ENCODE measurements at regions not wholly inside any gene's neighbourhood (a gene's known extent, or its start where the extent isn't known, plus 50 kb on each side); places are given as distances from the start of the nearest gene placed in this dataset.
A peak's percentile ranks its signal among the peaks of the same experiment; 100 is the strongest.

- Histone ChIP-seq H3K4me1 (peaks cover 33% of the 10 kb centered on the region), H3K4me3 (no peak overlapping the region), H3K27me3 (no peaks in the 10 kb centered on the region), H3K9me3 (no peaks in the 10 kb centered on the region), H3K27ac (no peak overlapping the region), H3K36me3 (replicated peaks in 1 of 2; ENCODE audit: insufficient read depth in 1 of 2, low read depth in 2 of 2) (no peaks in the 10 kb centered on the region)
- WGBS, 2 donors = 82 to 85% methylated on average over 2 of the region's 2 CpGs
- no peak for DNase-seq
- ATAC-seq = no peak
- intact Hi-C loops (cut with DNase I) = no loop called here
- TF ChIP-seq CTCF (IDR thresholded peaks at IDR 0.05) = no peak
Measured at GRCh38 chr2:236993286-236993685, 92.4 kb upstream of the COPS8 start.

GRCh38 chr2:236994361-236994760 is 91.3 kb upstream of the COPS8 start:
- intact Hi-C loops (cut with DNase I) = no loop called here

GRCh38 chr2:236997069-236997715 is 88.5 kb upstream of the COPS8 start:
- peak overlapping the region in 3 of 4 donors; percentile 48 to 78 (median 78) for H3K27ac ChIP-seq

More at GRCh38 chr2:236994361-236994760, 91.3 kb upstream of the COPS8 start:
- Histone ChIP-seq H3K4me1 (peaks cover 36% of the 10 kb centered on the region), H3K9me3 (no peaks in the 10 kb centered on the region), H3K27me3 (no peaks in the 10 kb centered on the region), H3K36me3 (replicated peaks in 1 of 2; ENCODE audit: insufficient read depth in 1 of 2, low read depth in 2 of 2) (no peaks in the 10 kb centered on the region), H3K4me3 (no peak overlapping the region), H3K27ac (no peak overlapping the region)
- TF ChIP-seq POLR2A (IDR thresholded peaks at IDR 0.05) (no peak), CTCF (IDR thresholded peaks at IDR 0.05) (no peak)
- no peak for ATAC-seq
- whole genome bisulfite sequencing, 2 donors = 74 to 81% methylated on average over 9 of the region's 9 CpGs
- no peak for DNase-seq

GRCh38 chr2:236998236-236998635 is 87.5 kb upstream of the COPS8 start:
- H3K36me3 ChIP-seq (replicated peaks in 1 of 2; ENCODE audit: insufficient read depth in 1 of 2, low read depth in 2 of 2) = no peaks in the 10 kb centered on the region
- peak; percentile 79 for ATAC-seq
- H3K27ac ChIP-seq = peak overlapping the region; percentile 48 to 78 (median 76)
- intact Hi-C loops (cut with DNase I) = no loop called here
- H3K9me3 ChIP-seq = no peaks in the 10 kb centered on the region
- H3K4me3 ChIP-seq = no peak overlapping the region
- TF ChIP-seq POLR2A (IDR thresholded peaks at IDR 0.05) (no peak), CTCF (IDR thresholded peaks at IDR 0.05) (no peak)
- H3K4me1 ChIP-seq = peaks cover 42% of the 10 kb centered on the region
- DNase-seq = peak in 3 of 4 donors; percentile 24 to 65 (median 39)
- 15 to 18% methylated on average over 1 of the region's 1 CpG for WGBS, 2 donors
- no peaks in the 10 kb centered on the region for H3K27me3 ChIP-seq

More at GRCh38 chr2:236997069-236997715, 88.5 kb upstream of the COPS8 start:
- WGBS, 2 donors = 20 to 26% methylated on average over 8 of the region's 8 CpGs
- TF ChIP-seq CTCF (IDR thresholded peaks at IDR 0.05) (no peak), POLR2A (IDR thresholded peaks at IDR 0.05) (no peak)
- Histone ChIP-seq H3K4me1 (peaks cover 42% of the 10 kb centered on the region), H3K36me3 (replicated peaks in 1 of 2; ENCODE audit: insufficient read depth in 1 of 2, low read depth in 2 of 2) (no peaks in the 10 kb centered on the region), H3K9me3 (no peaks in the 10 kb centered on the region), H3K4me3 (no peak overlapping the region), H3K27me3 (no peaks in the 10 kb centered on the region)
- intact Hi-C loops (cut with DNase I) = no loop called here
- ATAC-seq = peak; percentile 78
- DNase-seq = peak; percentile 45 to 68 (median 60)

- Histone ChIP-seq H3K4me1 (peaks cover 42% of the 10 kb centered on the region), H3K9me3 (no peaks in the 10 kb centered on the region), H3K36me3 (replicated peaks in 1 of 2; ENCODE audit: insufficient read depth in 1 of 2, low read depth in 2 of 2) (no peaks in the 10 kb centered on the region), H3K27ac (peak overlapping the region; percentile 27 to 78 (median 76)), H3K27me3 (no peaks in the 10 kb centered on the region), H3K4me3 (no peak overlapping the region)
- DNase-seq = peak in 2 of 4 donors; percentile 17 to 34
- WGBS, 2 donors = 60 to 68% methylated on average over 5 of the region's 5 CpGs
- ATAC-seq = no peak
- intact Hi-C loops (cut with DNase I) = no loop called here
- no peak for TF ChIP-seq POLR2A (IDR thresholded peaks at IDR 0.05)
- TF ChIP-seq CTCF (IDR thresholded peaks at IDR 0.05) = no peak
Measured at GRCh38 chr2:236998758-236999157, 86.9 kb upstream of the COPS8 start.

All from body of pancreas (tissue), 4 donors.